ENCODE measurements at regions not wholly inside any gene's neighbourhood (a gene's known extent, or its start where the extent isn't known, plus 50 kb on each side); places are given as distances from the start of the nearest gene placed in this dataset.
"Not testable (repeated sequence)": the region's sequence is repeated elsewhere in the genome, so short reads cannot be mapped to it uniquely, and the experiment has no call there.

GRCh38 chr5:159588941-159589340, 258.7 kb upstream of the IL12B start:
- no peak for DNase-seq (ENCODE audit: low read depth in 2 of 2)

- no peak for DNase-seq (ENCODE audit: low read depth in 2 of 2)
These were observed 263.3 kb upstream of the IL12B start for GRCh38 chr5:159593518-159594073.

GRCh38 chr5:159595561-159595960, 265.3 kb upstream of the IL12B start:
- not testable (repeated sequence) for DNase-seq (ENCODE audit: low read depth in 2 of 2)

GRCh38 chr5:159601216-159601615, 270.9 kb upstream of the IL12B start:
- DNase-seq (ENCODE audit: low read depth in 2 of 2): no peak

- DNase-seq (ENCODE audit: low read depth in 2 of 2): no peak
These were observed 272.1 kb upstream of the IL12B start for GRCh38 chr5:159602434-159602833.

- DNase-seq (ENCODE audit: low read depth in 2 of 2): no peak
These were observed 275.3 kb upstream of the IL12B start for GRCh38 chr5:159605585-159605984.

GRCh38 chr5:159609359-159609758, 279.1 kb upstream of the IL12B start:
- no peak for DNase-seq (ENCODE audit: low read depth in 2 of 2)

- DNase-seq (ENCODE audit: low read depth in 2 of 2): no peak
These were observed 280.8 kb upstream of the IL12B start for GRCh38 chr5:159610966-159611579.

- no peak for DNase-seq (ENCODE audit: low read depth in 2 of 2)
These were observed 286.7 kb upstream of the IL12B start for GRCh38 chr5:159616952-159617351.

- DNase-seq (ENCODE audit: low read depth in 2 of 2): no peak
These were observed 289.5 kb upstream of the IL12B start for GRCh38 chr5:159619826-159620225.

- no peak for DNase-seq (ENCODE audit: low read depth in 2 of 2)
These were observed 290.7 kb upstream of the IL12B start for GRCh38 chr5:159620853-159621540.

- no peak for DNase-seq (ENCODE audit: low read depth in 2 of 2)
These were observed 287.6 kb upstream of the ADRA1B start for GRCh38 chr5:159628703-159629102.

- DNase-seq (ENCODE audit: low read depth in 2 of 2): no peak
These were observed 287.1 kb upstream of the ADRA1B start for GRCh38 chr5:159629158-159629557.

- no peak for DNase-seq (ENCODE audit: low read depth in 2 of 2)
These were observed 285.7 kb upstream of the ADRA1B start for GRCh38 chr5:159630545-159630944.

- no peak for DNase-seq (ENCODE audit: low read depth in 2 of 2)
These were observed 285.3 kb upstream of the ADRA1B start for GRCh38 chr5:159631001-159631400.

GRCh38 chr5:159632866-159633265, 283.4 kb upstream of the ADRA1B start:
- DNase-seq (ENCODE audit: low read depth in 2 of 2): no peak

- DNase-seq (ENCODE audit: low read depth in 2 of 2): no peak
These were observed 277.8 kb upstream of the ADRA1B start for GRCh38 chr5:159638481-159638880.

GRCh38 chr5:159638954-159639559, 277.2 kb upstream of the ADRA1B start:
- DNase-seq (ENCODE audit: low read depth in 2 of 2): no peak

GRCh38 chr5:159639590-159639989, 276.7 kb upstream of the ADRA1B start:
- no peak for DNase-seq (ENCODE audit: low read depth in 2 of 2)

GRCh38 chr5:159640446-159640845, 275.8 kb upstream of the ADRA1B start:
- DNase-seq (ENCODE audit: low read depth in 2 of 2): no peak

GRCh38 chr5:159640921-159641320, 275.4 kb upstream of the ADRA1B start:
- DNase-seq (ENCODE audit: low read depth in 2 of 2): no peak

- DNase-seq (ENCODE audit: low read depth in 2 of 2): no peak
These were observed 274.8 kb upstream of the ADRA1B start for GRCh38 chr5:159641371-159642039.

Data from stimulated activated CD4-positive, alpha-beta T cell treated with anti-CD3 and anti-CD28 coated beads, Interleukin-1b, Interleukin-23, amount 100 ng/mL, for 4 hours (primary cell).